ENCODE measurements at regions not wholly inside any gene's neighbourhood (a gene's known extent, or its start where the extent isn't known, plus 50 kb on each side); places are given as distances from the start of the nearest gene placed in this dataset.

GRCh38 chr13:54187461-54187860 is 1158.8 kb downstream of the OLFM4 start:
- no peak overlapping the region for H3K27ac ChIP-seq (ENCODE audit: low read length)
- no peak overlapping the region for H3K4me3 ChIP-seq (ENCODE audit: low read length)
- DNase-seq (ENCODE audit: low read depth, low spot score): no peak
- peaks cover 3% of the 10 kb centered on the region; the same call in 1 of the 2 replicates for H3K4me1 ChIP-seq (ENCODE audit: control insufficient read depth, insufficient read depth, low read length)
- H3K36me3 ChIP-seq (ENCODE audit: control insufficient read depth, insufficient read depth, low read length): no peaks in the 10 kb centered on the region
- H3K9me3 ChIP-seq (ENCODE audit: control insufficient read depth, insufficient read depth, low read length): no peaks in the 10 kb centered on the region
- H3K27me3 ChIP-seq (ENCODE audit: control insufficient read depth, insufficient read depth, low read length): no peaks in the 10 kb centered on the region
- no CpG with 5 or more reads among the region's 1 CpG for WGBS (ENCODE audit: insufficient coverage, insufficient read length)

GRCh38 chr13:54194233-54195024 is 1165.8 kb downstream of the OLFM4 start:
- H3K36me3 ChIP-seq (ENCODE audit: control insufficient read depth, insufficient read depth, low read length): no peaks in the 10 kb centered on the region
- no CpG with 5 or more reads among the region's 5 CpGs for WGBS (ENCODE audit: insufficient coverage, insufficient read length)

GRCh38 chr13:54196684-54197083 is 1168.1 kb downstream of the OLFM4 start:
- DNase-seq (ENCODE audit: low read depth, low spot score): no peak
- Histone ChIP-seq H3K9me3 (ENCODE audit: control insufficient read depth, insufficient read depth, low read length) (no peaks in the 10 kb centered on the region), H3K27me3 (ENCODE audit: control insufficient read depth, insufficient read depth, low read length) (no peaks in the 10 kb centered on the region; the same call in 1 of the 2 replicates), H3K4me1 (ENCODE audit: control insufficient read depth, insufficient read depth, low read length) (peaks cover 2% of the 10 kb centered on the region; the same call in 1 of the 2 replicates), H3K4me3 (ENCODE audit: low read length) (no peak overlapping the region), H3K27ac (ENCODE audit: low read length) (no peak overlapping the region), H3K36me3 (ENCODE audit: control insufficient read depth, insufficient read depth, low read length) (no peaks in the 10 kb centered on the region)

More at GRCh38 chr13:54194233-54195024, 1165.8 kb downstream of the OLFM4 start:
- Histone ChIP-seq H3K4me1 (ENCODE audit: control insufficient read depth, insufficient read depth, low read length) (no peaks in the 10 kb centered on the region; the same call in 1 of the 2 replicates), H3K4me3 (ENCODE audit: low read length) (no peak overlapping the region), H3K27me3 (ENCODE audit: control insufficient read depth, insufficient read depth, low read length) (no peaks in the 10 kb centered on the region), H3K27ac (ENCODE audit: low read length) (no peak overlapping the region), H3K9me3 (ENCODE audit: control insufficient read depth, insufficient read depth, low read length) (no peaks in the 10 kb centered on the region)
- no peak for DNase-seq (ENCODE audit: low read depth, low spot score)

GRCh38 chr13:54198911-54199310 is 1170.3 kb downstream of the OLFM4 start:
- Histone ChIP-seq H3K27me3 (ENCODE audit: control insufficient read depth, insufficient read depth, low read length) (no peaks in the 10 kb centered on the region; the same call in 1 of the 2 replicates), H3K27ac (ENCODE audit: low read length) (no peak overlapping the region), H3K9me3 (ENCODE audit: control insufficient read depth, insufficient read depth, low read length) (no peaks in the 10 kb centered on the region), H3K4me3 (ENCODE audit: low read length) (no peak overlapping the region), H3K36me3 (ENCODE audit: control insufficient read depth, insufficient read depth, low read length) (no peaks in the 10 kb centered on the region), H3K4me1 (ENCODE audit: control insufficient read depth, insufficient read depth, low read length) (peaks cover 2% of the 10 kb centered on the region; the same call in 1 of the 2 replicates)
- no CpG with 5 or more reads among the region's 2 CpGs for WGBS (ENCODE audit: insufficient coverage, insufficient read length)
- DNase-seq (ENCODE audit: low read depth, low spot score): no peak

- Histone ChIP-seq H3K27me3 (ENCODE audit: control insufficient read depth, insufficient read depth, low read length) (no peaks in the 10 kb centered on the region), H3K4me1 (ENCODE audit: control insufficient read depth, insufficient read depth, low read length) (peaks cover 3% of the 10 kb centered on the region; the same call in 1 of the 2 replicates), H3K36me3 (ENCODE audit: control insufficient read depth, insufficient read depth, low read length) (no peaks in the 10 kb centered on the region), H3K27ac (ENCODE audit: low read length) (no peak overlapping the region), H3K4me3 (ENCODE audit: low read length) (no peak overlapping the region), H3K9me3 (ENCODE audit: control insufficient read depth, insufficient read depth, low read length) (no peaks in the 10 kb centered on the region)
- WGBS (ENCODE audit: insufficient coverage, insufficient read length): no CpG with 5 or more reads among the region's 1 CpG
- no peak for DNase-seq (ENCODE audit: low read depth, low spot score)
These were observed 1178.0 kb downstream of the OLFM4 start for GRCh38 chr13:54206626-54207025.

- H3K36me3 ChIP-seq (ENCODE audit: control insufficient read depth, insufficient read depth, low read length): no peaks in the 10 kb centered on the region
- H3K27me3 ChIP-seq (ENCODE audit: control insufficient read depth, insufficient read depth, low read length): no peaks in the 10 kb centered on the region
- H3K4me1 ChIP-seq (ENCODE audit: control insufficient read depth, insufficient read depth, low read length): peaks cover 3% of the 10 kb centered on the region; the same call in 1 of the 2 replicates
- H3K27ac ChIP-seq (ENCODE audit: low read length): no peak overlapping the region
- H3K4me3 ChIP-seq (ENCODE audit: low read length): no peak overlapping the region
- no peak for DNase-seq (ENCODE audit: low read depth, low spot score)
- whole genome bisulfite sequencing (ENCODE audit: insufficient coverage, insufficient read length): no CpG with 5 or more reads among the region's 2 CpGs
- no peaks in the 10 kb centered on the region for H3K9me3 ChIP-seq (ENCODE audit: control insufficient read depth, insufficient read depth, low read length)
These were observed 1181.9 kb downstream of the OLFM4 start for GRCh38 chr13:54210397-54211049.

- no CpG with 5 or more reads among the region's 2 CpGs for WGBS (ENCODE audit: insufficient coverage, insufficient read length)
- Histone ChIP-seq H3K27ac (ENCODE audit: low read length) (no peak overlapping the region), H3K9me3 (ENCODE audit: control insufficient read depth, insufficient read depth, low read length) (no peaks in the 10 kb centered on the region; the same call in none of the 2 replicates), H3K4me1 (ENCODE audit: control insufficient read depth, insufficient read depth, low read length) (no peaks in the 10 kb centered on the region), H3K36me3 (ENCODE audit: control insufficient read depth, insufficient read depth, low read length) (no peaks in the 10 kb centered on the region), H3K27me3 (ENCODE audit: control insufficient read depth, insufficient read depth, low read length) (0 out of 2 replicates have a peak, but pooled peaks cover 1% of the 10 kb centered on the region), H3K4me3 (ENCODE audit: low read length) (no peak overlapping the region)
- no peak for DNase-seq (ENCODE audit: low read depth, low spot score)
These were observed 1187.6 kb downstream of the OLFM4 start for GRCh38 chr13:54216221-54216620.

- H3K4me3 ChIP-seq (ENCODE audit: low read length): no peak overlapping the region
- WGBS (ENCODE audit: insufficient coverage, insufficient read length): no CpG with 5 or more reads among the region's 1 CpG
- H3K9me3 ChIP-seq (ENCODE audit: control insufficient read depth, insufficient read depth, low read length): no peaks in the 10 kb centered on the region
- H3K27ac ChIP-seq (ENCODE audit: low read length): no peak overlapping the region
- H3K36me3 ChIP-seq (ENCODE audit: control insufficient read depth, insufficient read depth, low read length): no peaks in the 10 kb centered on the region
- DNase-seq (ENCODE audit: low read depth, low spot score): no peak
- no peaks in the 10 kb centered on the region for H3K27me3 ChIP-seq (ENCODE audit: control insufficient read depth, insufficient read depth, low read length)
- H3K4me1 ChIP-seq (ENCODE audit: control insufficient read depth, insufficient read depth, low read length): no peaks in the 10 kb centered on the region
These were observed 1198.3 kb downstream of the OLFM4 start for GRCh38 chr13:54226876-54227275.

GRCh38 chr13:54232700-54233099 is 1204.1 kb downstream of the OLFM4 start:
- H3K36me3 ChIP-seq (ENCODE audit: control insufficient read depth, insufficient read depth, low read length): no peaks in the 10 kb centered on the region
- H3K4me3 ChIP-seq (ENCODE audit: low read length): no peak overlapping the region
- DNase-seq (ENCODE audit: low read depth, low spot score): no peak
- no peaks in the 10 kb centered on the region; the same call in 1 of the 2 replicates for H3K4me1 ChIP-seq (ENCODE audit: control insufficient read depth, insufficient read depth, low read length)
- no peaks in the 10 kb centered on the region for H3K27me3 ChIP-seq (ENCODE audit: control insufficient read depth, insufficient read depth, low read length)
- no peaks in the 10 kb centered on the region for H3K9me3 ChIP-seq (ENCODE audit: control insufficient read depth, insufficient read depth, low read length)
- WGBS (ENCODE audit: insufficient coverage, insufficient read length): no CpG with 5 or more reads among the region's 1 CpG
- H3K27ac ChIP-seq (ENCODE audit: low read length): no peak overlapping the region

GRCh38 chr13:54234607-54235006 is 1206.0 kb downstream of the OLFM4 start:
- DNase-seq (ENCODE audit: low read depth, low spot score): no peak
- WGBS (ENCODE audit: insufficient coverage, insufficient read length): no CpG with 5 or more reads among the region's 7 CpGs
- H3K9me3 ChIP-seq (ENCODE audit: control insufficient read depth, insufficient read depth, low read length): no peaks in the 10 kb centered on the region
- H3K27me3 ChIP-seq (ENCODE audit: control insufficient read depth, insufficient read depth, low read length): no peaks in the 10 kb centered on the region
- no peaks in the 10 kb centered on the region; the same call in 1 of the 2 replicates for H3K4me1 ChIP-seq (ENCODE audit: control insufficient read depth, insufficient read depth, low read length)
- H3K4me3 ChIP-seq (ENCODE audit: low read length): no peak overlapping the region
- no peak overlapping the region for H3K27ac ChIP-seq (ENCODE audit: low read length)
- H3K36me3 ChIP-seq (ENCODE audit: control insufficient read depth, insufficient read depth, low read length): no peaks in the 10 kb centered on the region
